ENCODE measurements at regions not wholly inside any gene's neighbourhood (a gene's known extent, or its start where the extent isn't known, plus 50 kb on each side); places are given as distances from the start of the nearest gene placed in this dataset.

DNA sequence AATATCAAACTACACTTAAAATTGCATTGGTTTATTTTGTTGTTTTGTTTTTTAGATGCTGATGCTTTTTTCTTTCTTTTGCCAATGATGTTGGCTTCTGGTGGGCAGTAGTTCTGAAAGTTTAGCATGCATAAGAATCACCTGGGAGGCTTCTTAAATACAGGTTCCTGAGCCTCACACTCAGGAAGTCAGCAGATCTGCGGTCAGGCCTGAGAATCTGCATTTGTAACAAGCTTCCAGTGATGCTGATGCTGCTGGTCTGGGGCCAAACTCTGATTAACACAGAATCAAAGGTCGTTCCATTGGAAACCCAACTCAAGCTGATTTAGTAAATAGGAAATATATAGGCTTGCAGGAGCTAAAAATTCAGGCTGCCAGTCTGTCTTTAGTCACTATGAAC is 412.9 kb upstream of the SPTLC3 start:
- H3K27me3 ChIP-seq (replicated peaks; ENCODE audit: control insufficient read depth, insufficient read depth, low read length) = no peaks in the 10 kb centered on the region
- DNase-seq (ENCODE audit: extremely low read depth, insufficient read length) = no peak
- H3K4me3 ChIP-seq (replicated peaks; ENCODE audit: low read depth, low read length) = no peak overlapping the region
- H3K36me3 ChIP-seq (ENCODE audit: control insufficient read depth, insufficient read depth, low read length) = no peaks in the 10 kb centered on the region
- TF ChIP-seq, protein P1, sequence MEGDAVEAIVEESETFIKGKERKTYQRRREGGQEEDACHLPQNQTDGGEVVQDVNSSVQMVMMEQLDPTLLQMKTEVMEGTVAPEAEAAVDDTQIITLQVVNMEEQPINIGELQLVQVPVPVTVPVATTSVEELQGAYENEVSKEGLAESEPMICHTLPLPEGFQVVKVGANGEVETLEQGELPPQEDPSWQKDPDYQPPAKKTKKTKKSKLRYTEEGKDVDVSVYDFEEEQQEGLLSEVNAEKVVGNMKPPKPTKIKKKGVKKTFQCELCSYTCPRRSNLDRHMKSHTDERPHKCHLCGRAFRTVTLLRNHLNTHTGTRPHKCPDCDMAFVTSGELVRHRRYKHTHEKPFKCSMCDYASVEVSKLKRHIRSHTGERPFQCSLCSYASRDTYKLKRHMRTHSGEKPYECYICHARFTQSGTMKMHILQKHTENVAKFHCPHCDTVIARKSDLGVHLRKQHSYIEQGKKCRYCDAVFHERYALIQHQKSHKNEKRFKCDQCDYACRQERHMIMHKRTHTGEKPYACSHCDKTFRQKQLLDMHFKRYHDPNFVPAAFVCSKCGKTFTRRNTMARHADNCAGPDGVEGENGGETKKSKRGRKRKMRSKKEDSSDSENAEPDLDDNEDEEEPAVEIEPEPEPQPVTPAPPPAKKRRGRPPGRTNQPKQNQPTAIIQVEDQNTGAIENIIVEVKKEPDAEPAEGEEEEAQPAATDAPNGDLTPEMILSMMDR (IDR thresholded peaks at IDR 0.05; ENCODE audit: insufficient read depth, low read length, poor library complexity, severe bottlenecking) = no peak

DNA sequence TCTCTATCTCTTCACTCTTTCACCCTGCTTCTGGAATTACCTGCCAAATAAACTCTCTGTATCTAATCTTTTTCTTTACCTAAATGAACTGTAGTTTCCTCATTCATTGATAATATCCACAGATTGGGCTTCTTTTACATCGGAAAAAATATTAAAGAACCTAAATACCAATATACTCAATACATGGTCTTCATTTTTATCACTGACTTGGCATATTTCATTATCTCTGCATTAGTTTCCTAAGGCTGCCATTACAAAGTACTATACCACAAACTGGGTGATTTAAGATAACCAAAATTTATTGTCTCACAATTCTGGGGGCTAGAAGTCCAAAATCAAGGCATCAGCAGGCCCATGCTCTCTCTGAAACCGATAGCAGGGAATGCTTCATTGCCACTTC is 411.9 kb upstream of the SPTLC3 start:
- Histone ChIP-seq H3K4me3 (replicated peaks; ENCODE audit: low read depth, low read length) (no peak overlapping the region), H3K36me3 (ENCODE audit: control insufficient read depth, insufficient read depth, low read length) (no peaks in the 10 kb centered on the region), H3K27me3 (replicated peaks; ENCODE audit: control insufficient read depth, insufficient read depth, low read length) (no peaks in the 10 kb centered on the region)
- TF ChIP-seq, protein P1 (IDR thresholded peaks at IDR 0.05; ENCODE audit: insufficient read depth, low read length, poor library complexity, severe bottlenecking) = no peak
- no peak for DNase-seq (ENCODE audit: extremely low read depth, insufficient read length)

DNA sequence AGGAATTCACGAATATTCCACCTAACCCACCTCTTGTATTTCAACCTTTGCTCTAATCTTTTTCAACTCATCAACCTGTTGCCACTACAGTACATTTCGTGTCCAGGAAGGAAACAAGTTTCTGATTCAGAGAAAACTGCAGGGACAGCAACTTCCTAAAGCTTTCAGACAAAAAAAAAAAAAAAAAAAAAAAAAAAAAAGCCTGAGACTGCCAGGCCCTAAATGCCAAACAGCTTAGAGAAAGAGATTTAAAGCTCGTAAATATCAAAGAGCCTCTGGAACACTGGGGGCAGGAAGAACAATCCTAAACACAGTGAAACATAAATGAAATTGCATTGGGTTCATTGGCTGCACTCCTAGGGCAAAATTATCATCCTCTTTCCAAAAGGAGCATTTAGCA is 411.2 kb upstream of the SPTLC3 start:
- Histone ChIP-seq H3K36me3 (ENCODE audit: control insufficient read depth, insufficient read depth, low read length) (no peaks in the 10 kb centered on the region), H3K27me3 (replicated peaks; ENCODE audit: control insufficient read depth, insufficient read depth, low read length) (no peaks in the 10 kb centered on the region), H3K4me3 (replicated peaks; ENCODE audit: low read depth, low read length) (no peak overlapping the region)
- DNase-seq (ENCODE audit: extremely low read depth, insufficient read length) = no peak
- TF ChIP-seq, protein P1 (IDR thresholded peaks at IDR 0.05; ENCODE audit: insufficient read depth, low read length, poor library complexity, severe bottlenecking) = no peak

DNA sequence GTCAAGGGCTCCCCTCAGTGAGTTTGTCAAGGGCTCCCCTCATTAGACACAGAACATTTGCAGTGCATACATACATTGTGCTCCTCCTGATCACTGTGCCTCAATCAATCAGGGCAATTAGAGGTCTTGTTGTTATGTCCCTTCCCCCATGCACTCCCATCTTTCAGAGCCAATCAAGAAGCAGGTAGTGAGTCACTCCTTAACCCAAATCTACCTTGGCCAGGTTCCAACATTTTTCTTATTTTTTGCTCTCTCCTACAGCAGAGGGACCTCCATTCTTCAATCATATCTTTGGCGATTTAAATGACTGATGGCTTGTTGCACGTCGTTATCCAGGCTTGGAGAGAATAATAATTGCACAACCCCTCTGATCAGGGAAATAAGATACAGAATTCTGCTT is 409.9 kb upstream of the SPTLC3 start:
- no peaks in the 10 kb centered on the region for H3K36me3 ChIP-seq (ENCODE audit: control insufficient read depth, insufficient read depth, low read length)
- DNase-seq (ENCODE audit: extremely low read depth, insufficient read length) = no peak
- H3K27me3 ChIP-seq (replicated peaks; ENCODE audit: control insufficient read depth, insufficient read depth, low read length) = no peaks in the 10 kb centered on the region
- no peak overlapping the region for H3K4me3 ChIP-seq (replicated peaks; ENCODE audit: low read depth, low read length)
- TF ChIP-seq, protein P1 (IDR thresholded peaks at IDR 0.05; ENCODE audit: insufficient read depth, low read length, poor library complexity, severe bottlenecking) = no peak

DNA sequence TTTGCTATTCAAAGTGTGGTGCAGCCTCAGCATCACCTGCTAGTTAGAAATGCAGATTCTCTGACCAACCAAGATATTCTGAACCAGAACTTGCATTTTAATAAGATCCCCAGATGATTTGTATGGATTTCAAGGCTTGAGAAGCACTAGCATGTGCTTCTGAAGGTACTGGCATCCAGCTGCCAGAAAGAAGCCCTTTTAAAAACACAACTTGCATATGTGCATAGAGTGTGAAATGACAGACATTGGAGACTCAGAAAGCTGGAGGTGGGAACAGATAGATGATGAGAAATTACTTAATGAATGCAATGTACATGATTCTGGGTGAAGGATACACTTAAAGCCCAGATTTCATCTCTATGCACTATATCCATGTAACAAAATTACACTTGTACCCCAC is 409.3 kb upstream of the SPTLC3 start:
- TF ChIP-seq, protein P1 (IDR thresholded peaks at IDR 0.05; ENCODE audit: insufficient read depth, low read length, poor library complexity, severe bottlenecking) = no peak
- Histone ChIP-seq H3K36me3 (ENCODE audit: control insufficient read depth, insufficient read depth, low read length) (no peaks in the 10 kb centered on the region), H3K27me3 (replicated peaks; ENCODE audit: control insufficient read depth, insufficient read depth, low read length) (no peaks in the 10 kb centered on the region), H3K4me3 (replicated peaks; ENCODE audit: low read depth, low read length) (no peak overlapping the region)
- DNase-seq (ENCODE audit: extremely low read depth, insufficient read length) = no peak

DNA sequence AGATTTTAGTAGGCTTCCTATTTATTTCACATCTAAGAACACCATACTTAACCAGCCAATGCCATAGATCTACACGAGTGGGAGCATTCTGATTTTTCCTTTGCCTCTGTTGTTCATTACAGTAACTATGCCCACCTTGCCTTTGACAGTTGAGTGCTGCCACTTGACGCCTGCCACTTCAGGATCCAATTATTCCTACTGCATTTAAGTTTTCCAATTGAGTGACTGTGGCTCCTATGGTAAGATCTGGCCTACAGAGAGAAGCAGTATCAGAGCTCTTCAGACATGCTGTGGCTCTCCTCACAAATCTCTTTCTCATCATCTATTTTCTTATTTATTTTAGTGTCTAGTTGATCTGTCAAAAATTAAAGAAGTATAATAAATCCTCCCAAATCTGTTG is 403.0 kb upstream of the SPTLC3 start:
- Histone ChIP-seq H3K4me3 (replicated peaks; ENCODE audit: low read depth, low read length) (no peak overlapping the region), H3K36me3 (ENCODE audit: control insufficient read depth, insufficient read depth, low read length) (no peaks in the 10 kb centered on the region), H3K27me3 (replicated peaks; ENCODE audit: control insufficient read depth, insufficient read depth, low read length) (no peaks in the 10 kb centered on the region)
- TF ChIP-seq, protein P1 (IDR thresholded peaks at IDR 0.05; ENCODE audit: insufficient read depth, low read length, poor library complexity, severe bottlenecking) = no peak
- DNase-seq (ENCODE audit: extremely low read depth, insufficient read length) = no peak

All from GM06990 (cell line).